Neural cell (in vitro differentiated cells): ENCODE measurements at regions not wholly inside any gene's neighbourhood (a gene's known extent, or its start where the extent isn't known, plus 50 kb on each side); places are given as distances from the start of the nearest gene placed in this dataset.

ENCODE experiments used
- H2AFZ ChIP-seq: fragments of 200-600, 300-800 bp; sonication (generic), shearing (Covaris generic); 2 replicates; pipeline ENCODE4 v1.6.0; 2014; ENCODE audit warnings: low read depth, mild to moderate bottlenecking, antibody characterized with exemption, low read length, moderate library complexity
- H3F3A ChIP-seq: fragments of 200-600 bp; shearing (Covaris generic); 2 replicates; pipeline ENCODE4 v1.6.1; 2016; ENCODE audit warnings: mild to moderate bottlenecking, moderate library complexity, mixed read lengths, antibody characterized with exemption, low read length; ENCODE audit not compliant: insufficient read depth, poor library complexity, severe bottlenecking
- H3K27ac ChIP-seq: fragments of 200-600, 300-800 bp; sonication (generic), shearing (Covaris generic); 2 replicates; pipeline ENCODE4 v1.5.1; 2014; ENCODE audit warnings: mild to moderate bottlenecking, low read length, moderate library complexity
- H3K27me3 ChIP-seq: fragments of 300-800, 200-600 bp; sonication (generic), shearing (Covaris generic); 2 replicates; pipeline ENCODE4 v1.6.0; 2014; ENCODE audit warnings: mild to moderate bottlenecking, low read depth, low read length, moderate library complexity; ENCODE audit not compliant: insufficient read depth
- H3K36me3 ChIP-seq: fragments of 300-800, 200-600 bp; sonication (generic), shearing (Covaris generic); 2 replicates; pipeline ENCODE4 v1.5.1; 2014; ENCODE audit warnings: mild to moderate bottlenecking, antibody characterized with exemption, low read length, moderate library complexity; ENCODE audit not compliant: insufficient read depth
- H3K4me2 ChIP-seq: fragments of 300-800, 200-600 bp; sonication (generic), shearing (Covaris generic); 2 replicates; pipeline ENCODE4 v1.6.0; 2014; ENCODE audit warnings: mild to moderate bottlenecking, low read length
- H3K4me3 ChIP-seq: fragments of 300-800, 200-600 bp; sonication (generic), shearing (Covaris generic); 2 replicates; pipeline ENCODE4 v1.5.1; 2014; ENCODE audit warnings: mild to moderate bottlenecking, low read length, moderate library complexity
- H3K79me2 ChIP-seq: fragments of 200-600 bp; shearing (Covaris generic); replicated peaks from 2 replicates; pipeline ENCODE4 v1.6.0; 2014; ENCODE audit warnings: mild to moderate bottlenecking, low read length, moderate library complexity; ENCODE audit not compliant: insufficient read depth
- H3K9ac ChIP-seq: fragments of 300-800, 200-600 bp; sonication (generic), shearing (Covaris generic); 2 replicates; pipeline ENCODE4 v1.6.1; 2016; ENCODE audit warnings: mild to moderate bottlenecking, low read length, mixed read lengths
- H3K9me2 ChIP-seq: fragments of 200-600 bp; shearing (Covaris generic); 2 replicates; pipeline ENCODE4 v1.6.1; 2016; ENCODE audit warnings: mild to moderate bottlenecking, low read length, mixed read lengths; ENCODE audit not compliant: insufficient read depth
- H3K9me3 ChIP-seq: fragments of 200-600, 300-800 bp; sonication (generic), shearing (Covaris generic); 2 replicates; pipeline ENCODE4 v1.6.1; 2016; ENCODE audit warnings: mild to moderate bottlenecking, mixed run types, low read length, moderate library complexity, mixed read lengths
- H4K20me1 ChIP-seq: fragments of 200-600 bp; shearing (Covaris generic); 2 replicates; pipeline ENCODE4 v1.6.1; 2016; ENCODE audit warnings: mild to moderate bottlenecking, mixed run types; ENCODE audit not compliant: insufficient read depth
- EZH2 ChIP-seq: fragments of 200-600, 300-800 bp; shearing (Covaris generic), sonication (generic); IDR thresholded peaks from 2 replicates; pipeline ENCODE4 v1.6.1; 2014; ENCODE audit warnings: antibody characterized with exemption, low read length, borderline replicate concordance, mild to moderate bottlenecking; ENCODE audit not compliant: insufficient read depth, poor library complexity, severe bottlenecking
- POLR2AphosphoS5 ChIP-seq: IDR thresholded peaks from 2 replicates; pipeline ENCODE4 v1.6.1; 2012
- TAF1 ChIP-seq: IDR thresholded peaks from 2 replicates; pipeline ENCODE4 v1.6.1; 2012; ENCODE audit warnings: low read depth
- TF ChIP-seq, protein P1 (sequence below): IDR thresholded peaks from 2 replicates; pipeline ENCODE4 v1.6.1; 2012; ENCODE audit warnings: borderline replicate concordance
- TF ChIP-seq, protein P2 (sequence below): fragments of 450-650 bp; IDR thresholded peaks from 2 replicates; pipeline ENCODE4 v1.5.1; 2014; ENCODE audit warnings: antibody characterized with exemption, mild to moderate bottlenecking, moderate library complexity; ENCODE audit not compliant: poor library complexity, severe bottlenecking

GRCh38 chr16:48969611-48970010, 312.0 kb downstream of the CBLN1 start:
- Histone ChIP-seq H3K27me3 (no peaks in the 10 kb centered on the region), H3K4me3 (no peak overlapping the region), H3K4me2 (no peak overlapping the region), H2AFZ (no peak overlapping the region), H3K9ac (no peak overlapping the region), H3F3A (no peaks in the 10 kb centered on the region), H3K36me3 (no peaks in the 10 kb centered on the region), H3K9me2 (no peaks in the 10 kb centered on the region), H4K20me1 (no peaks in the 10 kb centered on the region), H3K27ac (no peak overlapping the region), H3K9me3 (no peaks in the 10 kb centered on the region), H3K79me2 (no peaks in the 10 kb centered on the region)
- no peak for TF ChIP-seq POLR2AphosphoS5
- TF ChIP-seq EZH2, result no peak

DNA sequence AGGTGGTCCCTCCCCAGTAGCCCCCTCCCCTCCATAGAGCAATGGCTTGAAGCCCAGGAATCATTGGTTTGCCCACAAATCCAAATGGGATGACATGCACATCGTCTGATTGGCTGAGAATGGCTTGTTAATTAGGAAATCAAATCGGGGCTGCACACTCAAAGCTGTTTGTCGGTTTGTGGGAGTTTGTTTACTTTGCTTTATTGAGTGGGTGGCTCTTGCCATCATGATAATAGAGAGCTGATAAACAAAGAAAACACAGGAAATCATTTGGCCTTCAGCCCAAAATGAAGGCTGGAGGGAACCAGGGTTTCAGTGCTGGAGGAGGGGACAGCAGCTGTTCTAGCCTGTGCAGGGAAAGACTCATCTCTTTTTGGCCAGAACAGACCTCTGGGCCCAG, 316.3 kb downstream of the CBLN1 start:
- Histone ChIP-seq H3K4me2 (no peak overlapping the region), H3K27ac (no peak overlapping the region), H3K36me3 (no peaks in the 10 kb centered on the region), H4K20me1 (no peaks in the 10 kb centered on the region), H2AFZ (no peak overlapping the region), H3K27me3 (no peaks in the 10 kb centered on the region), H3K9me3 (no peaks in the 10 kb centered on the region), H3K9me2 (no peaks in the 10 kb centered on the region), H3K79me2 (no peaks in the 10 kb centered on the region), H3K9ac (no peak overlapping the region), H3K4me3 (no peak overlapping the region), H3F3A (no peaks in the 10 kb centered on the region)
- TF ChIP-seq TAF1, result no peak

DNA sequence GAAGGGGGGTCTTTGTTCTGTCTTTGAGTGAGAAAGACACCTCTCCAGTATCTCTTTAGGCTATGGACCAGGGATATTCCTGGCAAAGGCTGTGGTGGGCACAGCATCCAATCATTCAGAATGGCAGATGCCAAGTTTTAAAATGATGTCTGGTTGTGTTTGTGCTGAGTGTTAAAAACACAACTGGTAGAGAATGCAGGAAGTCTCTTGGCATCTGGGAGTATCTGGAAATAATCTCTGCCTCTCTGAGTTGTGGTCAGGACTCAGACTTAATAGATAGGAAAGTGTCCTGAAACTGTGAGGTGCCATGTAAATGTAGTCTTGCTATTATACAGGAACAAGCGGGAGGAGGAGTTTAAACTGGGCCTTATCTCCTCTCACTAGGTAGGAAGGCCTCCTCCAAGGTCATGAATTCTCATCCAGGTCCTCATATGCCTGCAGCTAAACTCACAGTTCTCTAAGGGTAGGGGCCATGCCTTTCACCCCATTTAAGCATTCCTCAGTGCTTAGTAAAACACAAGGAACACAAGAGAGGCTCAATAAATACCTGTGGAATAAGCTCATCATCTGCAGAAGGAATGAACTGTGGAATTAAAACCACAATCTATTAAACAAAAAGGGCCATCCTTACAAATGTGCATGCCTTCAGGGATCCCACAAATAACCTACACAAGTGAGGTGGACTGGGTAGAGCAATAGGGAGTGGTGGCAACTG, 317.6 kb downstream of the CBLN1 start:
- Histone ChIP-seq H3K4me2 (no peak overlapping the region), H3K4me3 (no peak overlapping the region), H3K79me2 (no peaks in the 10 kb centered on the region), H3K9me2 (no peaks in the 10 kb centered on the region), H3K36me3 (no peaks in the 10 kb centered on the region), H3K27me3 (no peaks in the 10 kb centered on the region), H3K9me3 (no peaks in the 10 kb centered on the region), H3F3A (no peaks in the 10 kb centered on the region), H3K9ac (no peak overlapping the region), H3K27ac (no peak overlapping the region), H4K20me1 (no peaks in the 10 kb centered on the region), H2AFZ (no peak overlapping the region)
- TF ChIP-seq, protein P1, sequence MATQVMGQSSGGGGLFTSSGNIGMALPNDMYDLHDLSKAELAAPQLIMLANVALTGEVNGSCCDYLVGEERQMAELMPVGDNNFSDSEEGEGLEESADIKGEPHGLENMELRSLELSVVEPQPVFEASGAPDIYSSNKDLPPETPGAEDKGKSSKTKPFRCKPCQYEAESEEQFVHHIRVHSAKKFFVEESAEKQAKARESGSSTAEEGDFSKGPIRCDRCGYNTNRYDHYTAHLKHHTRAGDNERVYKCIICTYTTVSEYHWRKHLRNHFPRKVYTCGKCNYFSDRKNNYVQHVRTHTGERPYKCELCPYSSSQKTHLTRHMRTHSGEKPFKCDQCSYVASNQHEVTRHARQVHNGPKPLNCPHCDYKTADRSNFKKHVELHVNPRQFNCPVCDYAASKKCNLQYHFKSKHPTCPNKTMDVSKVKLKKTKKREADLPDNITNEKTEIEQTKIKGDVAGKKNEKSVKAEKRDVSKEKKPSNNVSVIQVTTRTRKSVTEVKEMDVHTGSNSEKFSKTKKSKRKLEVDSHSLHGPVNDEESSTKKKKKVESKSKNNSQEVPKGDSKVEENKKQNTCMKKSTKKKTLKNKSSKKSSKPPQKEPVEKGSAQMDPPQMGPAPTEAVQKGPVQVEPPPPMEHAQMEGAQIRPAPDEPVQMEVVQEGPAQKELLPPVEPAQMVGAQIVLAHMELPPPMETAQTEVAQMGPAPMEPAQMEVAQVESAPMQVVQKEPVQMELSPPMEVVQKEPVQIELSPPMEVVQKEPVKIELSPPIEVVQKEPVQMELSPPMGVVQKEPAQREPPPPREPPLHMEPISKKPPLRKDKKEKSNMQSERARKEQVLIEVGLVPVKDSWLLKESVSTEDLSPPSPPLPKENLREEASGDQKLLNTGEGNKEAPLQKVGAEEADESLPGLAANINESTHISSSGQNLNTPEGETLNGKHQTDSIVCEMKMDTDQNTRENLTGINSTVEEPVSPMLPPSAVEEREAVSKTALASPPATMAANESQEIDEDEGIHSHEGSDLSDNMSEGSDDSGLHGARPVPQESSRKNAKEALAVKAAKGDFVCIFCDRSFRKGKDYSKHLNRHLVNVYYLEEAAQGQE, result no peak
- TF ChIP-seq, protein P2, sequence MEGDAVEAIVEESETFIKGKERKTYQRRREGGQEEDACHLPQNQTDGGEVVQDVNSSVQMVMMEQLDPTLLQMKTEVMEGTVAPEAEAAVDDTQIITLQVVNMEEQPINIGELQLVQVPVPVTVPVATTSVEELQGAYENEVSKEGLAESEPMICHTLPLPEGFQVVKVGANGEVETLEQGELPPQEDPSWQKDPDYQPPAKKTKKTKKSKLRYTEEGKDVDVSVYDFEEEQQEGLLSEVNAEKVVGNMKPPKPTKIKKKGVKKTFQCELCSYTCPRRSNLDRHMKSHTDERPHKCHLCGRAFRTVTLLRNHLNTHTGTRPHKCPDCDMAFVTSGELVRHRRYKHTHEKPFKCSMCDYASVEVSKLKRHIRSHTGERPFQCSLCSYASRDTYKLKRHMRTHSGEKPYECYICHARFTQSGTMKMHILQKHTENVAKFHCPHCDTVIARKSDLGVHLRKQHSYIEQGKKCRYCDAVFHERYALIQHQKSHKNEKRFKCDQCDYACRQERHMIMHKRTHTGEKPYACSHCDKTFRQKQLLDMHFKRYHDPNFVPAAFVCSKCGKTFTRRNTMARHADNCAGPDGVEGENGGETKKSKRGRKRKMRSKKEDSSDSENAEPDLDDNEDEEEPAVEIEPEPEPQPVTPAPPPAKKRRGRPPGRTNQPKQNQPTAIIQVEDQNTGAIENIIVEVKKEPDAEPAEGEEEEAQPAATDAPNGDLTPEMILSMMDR, result no peak
